H9 (cell line): ENCODE measurements at regions not wholly inside any gene's neighbourhood (a gene's known extent, or its start where the extent isn't known, plus 50 kb on each side); places are given as distances from the start of the nearest gene placed in this dataset.

Experiments
- DNase-seq: peaks from one replicate; pipeline ENCODE4 v3.0.0-alpha.2; 2017
- H2AFZ ChIP-seq: one replicate; pipeline ENCODE4 v1.6.1; 2013; ENCODE audit warnings: mild to moderate bottlenecking, low read length, control low read depth, moderate library complexity
- H2AK5ac ChIP-seq: 2 replicates; pipeline ENCODE4 v1.6.1; 2013; ENCODE audit warnings: low read length, control low read depth, mixed read lengths; ENCODE audit not compliant: insufficient read length
- H2BK120ac ChIP-seq: one replicate; pipeline ENCODE4 v1.6.1; 2013; ENCODE audit warnings: low read depth, mild to moderate bottlenecking, low read length, control low read depth, inconsistent platforms; ENCODE audit not compliant: poor library complexity, severe bottlenecking
- H2BK12ac ChIP-seq: 2 replicates; pipeline ENCODE4 v1.6.1; 2013; ENCODE audit warnings: low read length, control low read depth, mixed read lengths, low read depth; ENCODE audit not compliant: insufficient read length
- H2BK15ac ChIP-seq: 2 replicates; pipeline ENCODE4 v1.6.1; 2013; ENCODE audit warnings: low read depth, low read length, control low read depth
- H2BK20ac ChIP-seq: one replicate; pipeline ENCODE4 v1.6.1; 2013; ENCODE audit warnings: low read depth, mild to moderate bottlenecking, low read length, control low read depth, inconsistent platforms; ENCODE audit not compliant: poor library complexity, severe bottlenecking
- H2BK5ac ChIP-seq: 2 replicates; pipeline ENCODE4 v1.6.1; 2013; ENCODE audit warnings: low read length, control low read depth, mixed read lengths; ENCODE audit not compliant: insufficient read length
- H3K14ac ChIP-seq: 2 replicates; pipeline ENCODE4 v1.6.1; 2013; ENCODE audit warnings: low read length, control low read depth; ENCODE audit not compliant: insufficient read depth
- H3K18ac ChIP-seq: 2 replicates; pipeline ENCODE4 v1.6.1; 2013; ENCODE audit warnings: low read depth, mild to moderate bottlenecking, mixed read lengths, low read length, control low read depth; ENCODE audit not compliant: insufficient read length
- H3K23ac ChIP-seq: 2 replicates; pipeline ENCODE4 v1.6.1; 2013; ENCODE audit warnings: low read length, control low read depth, mixed read lengths, low read depth; ENCODE audit not compliant: insufficient read length
- H3K23me2 ChIP-seq: 2 replicates; pipeline ENCODE4 v1.6.1; 2013; ENCODE audit warnings: low read depth, mild to moderate bottlenecking, mixed read lengths, low read length, control low read depth; ENCODE audit not compliant: insufficient read length, poor library complexity, severe bottlenecking
- H3K27ac ChIP-seq: 2 replicates; pipeline ENCODE4 v1.5.1; 2013; ENCODE audit warnings: low read length, control low read depth, mixed read lengths, low read depth; ENCODE audit not compliant: insufficient read length
- H3K27me3 ChIP-seq: 2 replicates; pipeline ENCODE4 v1.6.1; 2013; ENCODE audit warnings: low read length, control low read depth, inconsistent platforms; ENCODE audit not compliant: insufficient read depth
- H3K4ac ChIP-seq: 2 replicates; pipeline ENCODE4 v1.6.1; 2013; ENCODE audit warnings: low read depth, mild to moderate bottlenecking, control low read depth, inconsistent platforms, low read length, moderate library complexity
- H3K4me1 ChIP-seq: 2 replicates; pipeline ENCODE4 v1.6.1; 2013; ENCODE audit warnings: low read length, control low read depth, inconsistent platforms; ENCODE audit not compliant: insufficient read depth
- H3K4me2 ChIP-seq: 2 replicates; pipeline ENCODE4 v1.6.1; 2013; ENCODE audit warnings: low read length, control low read depth, mixed read lengths; ENCODE audit not compliant: insufficient read length, insufficient read depth
- H3K56ac ChIP-seq: 2 replicates; pipeline ENCODE4 v1.6.1; 2013; ENCODE audit warnings: low read depth, mild to moderate bottlenecking, mixed read lengths, low read length, control low read depth; ENCODE audit not compliant: insufficient read length
- H3K79me1 ChIP-seq: 2 replicates; pipeline ENCODE4 v1.6.1; 2013; ENCODE audit warnings: low read depth, mild to moderate bottlenecking, moderate library complexity, low read length, control low read depth, inconsistent platforms; ENCODE audit not compliant: insufficient read depth, poor library complexity, severe bottlenecking
- H3K79me2 ChIP-seq: 2 replicates; pipeline ENCODE4 v1.6.1; 2013; ENCODE audit warnings: low read length, control low read depth, inconsistent platforms; ENCODE audit not compliant: insufficient read depth
- H3K9ac ChIP-seq: 2 replicates; pipeline ENCODE4 v1.6.1; 2013; ENCODE audit warnings: low read length, control low read depth, mixed read lengths; ENCODE audit not compliant: insufficient read length; ENCODE audit errors: extremely low read depth
- H3K9me3 ChIP-seq: one replicate; pipeline ENCODE4 v1.6.1; 2013; ENCODE audit warnings: low read depth, low read length, inconsistent platforms; ENCODE audit not compliant: control insufficient read depth
- H3T11ph ChIP-seq: one replicate; pipeline ENCODE4 v1.6.1; 2013; ENCODE audit warnings: mild to moderate bottlenecking, low read length, control low read depth, inconsistent platforms
- H4K20me1 ChIP-seq: one replicate; pipeline ENCODE4 v1.6.1; 2013; ENCODE audit not compliant: control insufficient read depth, insufficient read length, insufficient read depth
- H4K5ac ChIP-seq: 2 replicates; pipeline ENCODE4 v1.6.1; 2013; ENCODE audit warnings: low read depth, mild to moderate bottlenecking, mixed read lengths, low read length, control low read depth; ENCODE audit not compliant: insufficient read length
- H4K8ac ChIP-seq: replicated peaks from 2 replicates; pipeline ENCODE4 v1.6.1; 2013; ENCODE audit warnings: low read length, control low read depth, mixed read lengths, low read depth; ENCODE audit not compliant: insufficient read length
- H4K91ac ChIP-seq: 2 replicates; pipeline ENCODE4 v1.6.1; 2013; ENCODE audit warnings: low read depth, mild to moderate bottlenecking, moderate library complexity, mixed read lengths, low read length, control low read depth; ENCODE audit not compliant: insufficient read length
- H3K27ac Mint-ChIP-seq, 3 experiments: 2 replicates in 2 of 3; 3 replicates in 1 of 3; pipeline ENCODE4 v1.8.0; 2020 to 2021; ENCODE audit warnings: mixed read lengths in 3 of 3, mild to moderate bottlenecking in 1 of 3, moderate library complexity in 1 of 3
- H3K27me3 Mint-ChIP-seq: 2 replicates; pipeline ENCODE4 v1.8.0; 2021; ENCODE audit warnings: low read depth, mild to moderate bottlenecking, moderate library complexity, mixed read lengths
- H3K36me3 Mint-ChIP-seq, 3 experiments: 2 replicates in 2 of 3; 3 replicates in 1 of 3; pipeline ENCODE4 v1.8.0; 2020 to 2021; ENCODE audit warnings: low read depth in 3 of 3, mixed read lengths in 3 of 3; ENCODE audit not compliant: insufficient read depth in 1 of 3
- H3K4me1 Mint-ChIP-seq, 2 experiments: 2 replicates each; pipeline ENCODE4 v1.8.0; 2020; ENCODE audit warnings: mixed read lengths in 2 of 2
- H3K4me3 Mint-ChIP-seq, 2 experiments: 2 replicates in 1 of 2; 3 replicates in 1 of 2; pipeline ENCODE4 v1.8.0; 2020 to 2021; ENCODE audit warnings: mild to moderate bottlenecking in 2 of 2, mixed read lengths in 2 of 2, moderate library complexity in 1 of 2
- H3K9me3 Mint-ChIP-seq, 2 experiments: 2 replicates in 1 of 2; 3 replicates in 1 of 2; pipeline ENCODE4 v1.8.0; 2020; ENCODE audit warnings: mild to moderate bottlenecking in 2 of 2, mixed read lengths in 2 of 2, moderate library complexity in 1 of 2
- WGBS: extraction: QIAGEN DNeasy Blood & Tissue Kit; methylation state at CpG from one replicate; pipeline ENCODE4 v1.1.7; 2013; ENCODE audit warnings: missing lambda C conversion rate, low lambda C conversion rate, mixed read lengths; ENCODE audit not compliant: insufficient read length; ENCODE audit errors: extremely low coverage; 5-methylcytosine and 5-hydroxymethylcytosine counted together
- TF ChIP-seq, protein P1 (sequence below): fragments of 200-600 bp; sonication (generic); conservative IDR thresholded peaks from 3 replicates; pipeline ENCODE4 v1.8.0; 2021; ENCODE audit warnings: antibody characterized with exemption, mild to moderate bottlenecking

DNA sequence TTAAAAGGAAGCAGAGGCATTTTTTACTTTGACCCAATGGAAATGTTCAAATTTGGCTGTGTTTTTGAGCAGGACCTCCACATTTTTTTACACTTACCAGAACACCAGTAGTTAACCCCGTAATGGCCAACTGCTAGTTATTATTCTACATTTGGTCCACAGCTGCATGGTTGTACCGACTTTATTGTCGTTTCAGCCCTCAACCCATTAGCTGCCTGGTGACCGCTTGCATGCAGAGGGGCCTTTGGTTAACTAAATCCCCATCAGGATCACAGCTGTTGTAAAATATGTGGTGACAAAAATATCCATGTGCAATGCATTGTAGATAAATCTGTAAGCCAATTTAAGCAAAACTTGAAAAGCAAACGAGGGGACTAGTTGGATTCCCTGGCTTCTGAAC, 342.2 kb upstream of the MEOX2 start:
- H3K23ac ChIP-seq = no peak overlapping the region
- no peaks in the 10 kb centered on the region for H3K9me3 ChIP-seq
- H3K4ac ChIP-seq = no peak overlapping the region
- no peak for DNase-seq
- H2BK120ac ChIP-seq = no peak overlapping the region
- no peaks in the 10 kb centered on the region for H3K36me3 Mint-ChIP-seq
- H3K14ac ChIP-seq = no peak overlapping the region
- no peaks in the 10 kb centered on the region for H3K79me1 ChIP-seq
- no peak overlapping the region for H2AFZ ChIP-seq
- no peak overlapping the region for H3T11ph ChIP-seq
- H3K4me2 ChIP-seq = no peak overlapping the region
- H3K18ac ChIP-seq = no peak overlapping the region
- H3K4me3 Mint-ChIP-seq = no peak overlapping the region
- H3K79me2 ChIP-seq = no peaks in the 10 kb centered on the region
- H2AK5ac ChIP-seq = no peak overlapping the region
- H3K27me3 ChIP-seq = no peaks in the 10 kb centered on the region
- H3K23me2 ChIP-seq = no peaks in the 10 kb centered on the region
- TF ChIP-seq, protein P1, sequence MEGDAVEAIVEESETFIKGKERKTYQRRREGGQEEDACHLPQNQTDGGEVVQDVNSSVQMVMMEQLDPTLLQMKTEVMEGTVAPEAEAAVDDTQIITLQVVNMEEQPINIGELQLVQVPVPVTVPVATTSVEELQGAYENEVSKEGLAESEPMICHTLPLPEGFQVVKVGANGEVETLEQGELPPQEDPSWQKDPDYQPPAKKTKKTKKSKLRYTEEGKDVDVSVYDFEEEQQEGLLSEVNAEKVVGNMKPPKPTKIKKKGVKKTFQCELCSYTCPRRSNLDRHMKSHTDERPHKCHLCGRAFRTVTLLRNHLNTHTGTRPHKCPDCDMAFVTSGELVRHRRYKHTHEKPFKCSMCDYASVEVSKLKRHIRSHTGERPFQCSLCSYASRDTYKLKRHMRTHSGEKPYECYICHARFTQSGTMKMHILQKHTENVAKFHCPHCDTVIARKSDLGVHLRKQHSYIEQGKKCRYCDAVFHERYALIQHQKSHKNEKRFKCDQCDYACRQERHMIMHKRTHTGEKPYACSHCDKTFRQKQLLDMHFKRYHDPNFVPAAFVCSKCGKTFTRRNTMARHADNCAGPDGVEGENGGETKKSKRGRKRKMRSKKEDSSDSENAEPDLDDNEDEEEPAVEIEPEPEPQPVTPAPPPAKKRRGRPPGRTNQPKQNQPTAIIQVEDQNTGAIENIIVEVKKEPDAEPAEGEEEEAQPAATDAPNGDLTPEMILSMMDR = no peak
- no peak overlapping the region for H2BK15ac ChIP-seq
- H3K4me1 Mint-ChIP-seq = peaks cover 13 to 15% of the 10 kb centered on the region in 2 experiments
- no peak overlapping the region for H2BK20ac ChIP-seq
- H4K8ac ChIP-seq = no peak overlapping the region
- no peaks in the 10 kb centered on the region for H3K9me3 Mint-ChIP-seq
- H3K56ac ChIP-seq = no peak overlapping the region
- H3K27ac ChIP-seq = no peak overlapping the region
- WGBS = no CpG with 5 or more reads among the region's 5 CpGs
- no peaks in the 10 kb centered on the region for H3K4me1 ChIP-seq
- no peak overlapping the region for H3K9ac ChIP-seq
- H2BK12ac ChIP-seq = no peak overlapping the region
- no peak overlapping the region for H3K27ac Mint-ChIP-seq
- no peaks in the 10 kb centered on the region for H4K20me1 ChIP-seq
- H4K91ac ChIP-seq = no peak overlapping the region
- no peak overlapping the region for H4K5ac ChIP-seq
- no peaks in the 10 kb centered on the region for H3K27me3 Mint-ChIP-seq
- no peak overlapping the region for H2BK5ac ChIP-seq
